ENCODE measurements at regions not wholly inside any gene's neighbourhood (a gene's known extent, or its start where the extent isn't known, plus 50 kb on each side); places are given as distances from the start of the nearest gene placed in this dataset.

- Histone ChIP-seq H3K4me1 (peaks cover 0 to 7% of the 10 kb centered on the region in 2 donors), H3K27ac (no peak overlapping the region)
- DNase-seq (ENCODE audit: low spot score), result no peak
These were observed 192.8 kb downstream of the SMIM20 start for GRCh38 chr4:26106776-26107175.

GRCh38 chr4:26108054-26108453 lies 194.0 kb downstream of the SMIM20 start:
- Histone ChIP-seq H3K36me3 (no peaks in the 10 kb centered on the region), H3K27me3 (no peaks in the 10 kb centered on the region), H3K4me1 (peaks cover 0 to 7% of the 10 kb centered on the region in 2 donors), H3K27ac (no peak overlapping the region), H3K9me3 (peaks cover 2 to 6% of the 10 kb centered on the region in 2 donors), H3K4me3 (no peak overlapping the region)
- DNase-seq (ENCODE audit: low spot score), result no peak
- no peak for TF ChIP-seq CTCF (IDR thresholded peaks at IDR 0.05)

More at GRCh38 chr4:26106776-26107175, 192.8 kb downstream of the SMIM20 start:
- H3K27me3 ChIP-seq, result no peaks in the 10 kb centered on the region
- no peaks in the 10 kb centered on the region for H3K9me3 ChIP-seq
- no peak overlapping the region for H3K4me3 ChIP-seq
- TF ChIP-seq CTCF (IDR thresholded peaks at IDR 0.05), result no peak
- no peaks in the 10 kb centered on the region for H3K36me3 ChIP-seq

GRCh38 chr4:26110493-26110892 lies 196.5 kb downstream of the SMIM20 start:
- H3K9me3 ChIP-seq, result peaks cover 9 to 19% of the 10 kb centered on the region in 2 donors
- H3K4me3 ChIP-seq, result no peak overlapping the region
- no peak overlapping the region for H3K27ac ChIP-seq
- no peaks in the 10 kb centered on the region for H3K27me3 ChIP-seq
- H3K36me3 ChIP-seq, result no peaks in the 10 kb centered on the region
- no peak for DNase-seq (ENCODE audit: low spot score)
- no peak for TF ChIP-seq CTCF (IDR thresholded peaks at IDR 0.05)
- peaks cover 0 to 4% of the 10 kb centered on the region in 2 donors for H3K4me1 ChIP-seq

GRCh38 chr4:26113339-26113940 lies 199.4 kb downstream of the SMIM20 start:
- DNase-seq (ENCODE audit: low spot score), result no peak
- H3K27me3 ChIP-seq, result no peaks in the 10 kb centered on the region
- H3K4me3 ChIP-seq, result no peak overlapping the region
- no peaks in the 10 kb centered on the region for H3K4me1 ChIP-seq
- TF ChIP-seq CTCF (IDR thresholded peaks at IDR 0.05), result no peak
- H3K27ac ChIP-seq, result no peak overlapping the region
- H3K9me3 ChIP-seq, result peaks cover 9 to 19% of the 10 kb centered on the region in 2 donors
- H3K36me3 ChIP-seq, result no peaks in the 10 kb centered on the region

GRCh38 chr4:26116057-26116456 lies 202.0 kb downstream of the SMIM20 start:
- Histone ChIP-seq H3K36me3 (no peaks in the 10 kb centered on the region), H3K27me3 (no peaks in the 10 kb centered on the region), H3K4me3 (no peak overlapping the region), H3K4me1 (no peaks in the 10 kb centered on the region), H3K27ac (no peak overlapping the region), H3K9me3 (peaks cover 9 to 19% of the 10 kb centered on the region in 2 donors)
- no peak for TF ChIP-seq CTCF (IDR thresholded peaks at IDR 0.05)
- DNase-seq (ENCODE audit: low spot score), result no peak
